ENCODE measurements at regions not wholly inside any gene's neighbourhood (a gene's known extent, or its start where the extent isn't known, plus 50 kb on each side); places are given as distances from the start of the nearest gene placed in this dataset.

DNA sequence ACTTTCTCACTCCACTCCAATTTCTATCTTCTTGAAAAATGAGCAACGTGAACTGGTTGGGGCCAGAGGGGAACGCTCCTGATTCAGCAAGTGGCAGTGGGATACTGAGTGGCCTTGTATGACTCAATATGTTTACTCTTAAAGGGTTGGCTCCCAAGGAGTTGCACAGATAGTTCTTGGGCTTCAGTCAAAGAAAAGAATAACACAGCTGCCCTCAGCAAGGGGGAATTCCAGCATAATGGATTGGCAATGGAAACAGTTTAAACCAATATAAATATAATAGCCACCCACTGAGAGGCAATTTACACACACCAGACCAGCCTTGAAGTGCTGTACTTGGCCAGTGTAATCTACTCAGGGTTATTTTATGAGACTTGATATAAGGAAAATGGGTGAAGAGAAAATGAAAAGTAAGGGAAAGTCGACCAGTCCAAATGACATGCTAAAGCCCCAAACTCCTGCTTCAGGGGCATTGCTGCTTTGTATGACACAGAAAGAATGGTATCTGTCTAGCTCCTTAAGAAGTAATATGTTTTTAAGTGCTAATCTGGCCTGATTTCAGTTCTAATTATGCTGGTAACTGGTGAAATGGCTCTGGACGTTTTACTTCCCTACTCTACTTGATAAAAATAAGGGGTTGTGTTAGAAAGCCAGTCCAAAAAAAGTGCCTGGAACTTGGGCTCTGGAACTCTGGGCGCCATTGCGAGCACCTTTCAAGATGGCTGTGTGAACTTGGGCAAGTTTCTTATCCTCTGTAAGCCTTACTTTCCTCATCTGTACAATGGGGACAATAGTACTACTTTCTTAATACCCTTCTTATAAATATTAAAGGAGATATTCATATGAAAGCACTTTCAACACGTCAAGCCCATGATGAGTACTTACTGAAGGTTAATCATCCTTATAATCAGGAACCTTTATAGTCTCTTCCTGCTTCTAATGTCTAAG is 712.9 kb upstream of the MAP3K7 start:
- DNase-seq (ENCODE audit: low read depth, low spot score) (no peak), ATAC-seq (no peak), FAIRE-seq (no peak)
- no peak overlapping the region for H3K27ac ChIP-seq (ENCODE audit: control insufficient read depth, insufficient read depth)
- H3K79me2 ChIP-seq (ENCODE audit: control insufficient read depth, insufficient read depth, low read length) = no peaks in the 10 kb centered on the region
- no TSS peak for BruUV-seq (replicated peaks)
- H4K20me1 ChIP-seq (ENCODE audit: control insufficient read depth, insufficient read depth) = no peaks in the 10 kb centered on the region
- no peaks in the 10 kb centered on the region for H3K4me1 ChIP-seq (ENCODE audit: control insufficient read depth, insufficient read depth, low read length)
- H3K27me3 ChIP-seq (replicated peaks in 1 of 2; ENCODE audit: control insufficient read depth in 2 of 2, insufficient read depth in 2 of 2, low read length in 1 of 2) = no peaks in the 10 kb centered on the region
- TF ChIP-seq, protein P1, sequence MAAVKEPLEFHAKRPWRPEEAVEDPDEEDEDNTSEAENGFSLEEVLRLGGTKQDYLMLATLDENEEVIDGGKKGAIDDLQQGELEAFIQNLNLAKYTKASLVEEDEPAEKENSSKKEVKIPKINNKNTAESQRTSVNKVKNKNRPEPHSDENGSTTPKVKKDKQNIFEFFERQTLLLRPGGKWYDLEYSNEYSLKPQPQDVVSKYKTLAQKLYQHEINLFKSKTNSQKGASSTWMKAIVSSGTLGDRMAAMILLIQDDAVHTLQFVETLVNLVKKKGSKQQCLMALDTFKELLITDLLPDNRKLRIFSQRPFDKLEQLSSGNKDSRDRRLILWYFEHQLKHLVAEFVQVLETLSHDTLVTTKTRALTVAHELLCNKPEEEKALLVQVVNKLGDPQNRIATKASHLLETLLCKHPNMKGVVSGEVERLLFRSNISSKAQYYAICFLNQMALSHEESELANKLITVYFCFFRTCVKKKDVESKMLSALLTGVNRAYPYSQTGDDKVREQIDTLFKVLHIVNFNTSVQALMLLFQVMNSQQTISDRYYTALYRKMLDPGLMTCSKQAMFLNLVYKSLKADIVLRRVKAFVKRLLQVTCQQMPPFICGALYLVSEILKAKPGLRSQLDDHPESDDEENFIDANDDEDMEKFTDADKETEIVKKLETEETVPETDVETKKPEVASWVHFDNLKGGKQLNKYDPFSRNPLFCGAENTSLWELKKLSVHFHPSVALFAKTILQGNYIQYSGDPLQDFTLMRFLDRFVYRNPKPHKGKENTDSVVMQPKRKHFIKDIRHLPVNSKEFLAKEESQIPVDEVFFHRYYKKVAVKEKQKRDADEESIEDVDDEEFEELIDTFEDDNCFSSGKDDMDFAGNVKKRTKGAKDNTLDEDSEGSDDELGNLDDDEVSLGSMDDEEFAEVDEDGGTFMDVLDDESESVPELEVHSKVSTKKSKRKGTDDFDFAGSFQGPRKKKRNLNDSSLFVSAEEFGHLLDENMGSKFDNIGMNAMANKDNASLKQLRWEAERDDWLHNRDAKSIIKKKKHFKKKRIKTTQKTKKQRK (IDR thresholded peaks at IDR 0.05; ENCODE audit: low read depth, low read length) = no peak
- no peak for TF ChIP-seq JUND (IDR thresholded peaks at IDR 0.05; ENCODE audit: low read depth, low read length)
- TF ChIP-seq, protein P2, sequence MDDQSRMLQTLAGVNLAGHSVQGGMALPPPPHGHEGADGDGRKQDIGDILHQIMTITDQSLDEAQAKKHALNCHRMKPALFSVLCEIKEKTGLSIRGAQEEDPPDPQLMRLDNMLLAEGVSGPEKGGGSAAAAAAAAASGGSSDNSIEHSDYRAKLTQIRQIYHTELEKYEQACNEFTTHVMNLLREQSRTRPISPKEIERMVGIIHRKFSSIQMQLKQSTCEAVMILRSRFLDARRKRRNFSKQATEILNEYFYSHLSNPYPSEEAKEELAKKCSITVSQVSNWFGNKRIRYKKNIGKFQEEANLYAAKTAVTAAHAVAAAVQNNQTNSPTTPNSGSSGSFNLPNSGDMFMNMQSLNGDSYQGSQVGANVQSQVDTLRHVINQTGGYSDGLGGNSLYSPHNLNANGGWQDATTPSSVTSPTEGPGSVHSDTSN (IDR thresholded peaks at IDR 0.05; ENCODE audit: insufficient replicate concordance, low read depth, low read length) = no peak
- no peak for TF ChIP-seq ATF7 (IDR thresholded peaks at IDR 0.05; ENCODE audit: low read depth)
- TF ChIP-seq ZBED1 (IDR thresholded peaks at IDR 0.05; ENCODE audit: borderline replicate concordance) = no peak
- TF ChIP-seq BHLHE40 (IDR thresholded peaks at IDR 0.05; ENCODE audit: borderline replicate concordance in 1 of 2, low read depth in 2 of 2, low read length in 1 of 2) = no peak
- no peak for TF ChIP-seq TBL1XR1 (IDR thresholded peaks at IDR 0.05; ENCODE audit: low read depth, low read length)
- no peak for TF ChIP-seq CHD2 (IDR thresholded peaks at IDR 0.05; ENCODE audit: borderline replicate concordance, low read depth, low read length)
- no peak for TF ChIP-seq ZZZ3 (IDR thresholded peaks at IDR 0.05; ENCODE audit: control insufficient read depth, insufficient read length, low read depth)
- no peak for TF ChIP-seq SREBF1 (IDR thresholded peaks at IDR 0.05; ENCODE audit: low read length)
- no peak for TF ChIP-seq BRCA1 (IDR thresholded peaks at IDR 0.05; ENCODE audit: low read depth, low read length)
- TF ChIP-seq, protein P3, sequence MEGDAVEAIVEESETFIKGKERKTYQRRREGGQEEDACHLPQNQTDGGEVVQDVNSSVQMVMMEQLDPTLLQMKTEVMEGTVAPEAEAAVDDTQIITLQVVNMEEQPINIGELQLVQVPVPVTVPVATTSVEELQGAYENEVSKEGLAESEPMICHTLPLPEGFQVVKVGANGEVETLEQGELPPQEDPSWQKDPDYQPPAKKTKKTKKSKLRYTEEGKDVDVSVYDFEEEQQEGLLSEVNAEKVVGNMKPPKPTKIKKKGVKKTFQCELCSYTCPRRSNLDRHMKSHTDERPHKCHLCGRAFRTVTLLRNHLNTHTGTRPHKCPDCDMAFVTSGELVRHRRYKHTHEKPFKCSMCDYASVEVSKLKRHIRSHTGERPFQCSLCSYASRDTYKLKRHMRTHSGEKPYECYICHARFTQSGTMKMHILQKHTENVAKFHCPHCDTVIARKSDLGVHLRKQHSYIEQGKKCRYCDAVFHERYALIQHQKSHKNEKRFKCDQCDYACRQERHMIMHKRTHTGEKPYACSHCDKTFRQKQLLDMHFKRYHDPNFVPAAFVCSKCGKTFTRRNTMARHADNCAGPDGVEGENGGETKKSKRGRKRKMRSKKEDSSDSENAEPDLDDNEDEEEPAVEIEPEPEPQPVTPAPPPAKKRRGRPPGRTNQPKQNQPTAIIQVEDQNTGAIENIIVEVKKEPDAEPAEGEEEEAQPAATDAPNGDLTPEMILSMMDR (IDR thresholded peaks at IDR 0.05 in 2 of 3, conservative IDR thresholded peaks at IDR 0.05 in 1 of 3; ENCODE audit: control insufficient read depth in 2 of 3, extremely low read depth in 1 of 3, insufficient read depth in 1 of 3, low read depth in 3 of 3, low read length in 3 of 3) = no peak
- intact Hi-C loops (cut with micrococcal nuclease; ENCODE audit: unreplicated experiment) = no loop called here
- H3K4me2 ChIP-seq (ENCODE audit: control insufficient read depth, insufficient read depth) = no peak overlapping the region
- no peak overlapping the region for H3K9ac ChIP-seq (ENCODE audit: control insufficient read depth, insufficient read depth, low read length)
- WGBS (ENCODE audit: insufficient coverage, insufficient replicate concordance, low lambda C conversion rate, missing lambda C conversion rate) = 10% methylated on average over 7 of the region's 7 CpGs
- POLR2A ChIA-PET = no interaction called here
- no peak overlapping the region for H2AFZ ChIP-seq (ENCODE audit: control insufficient read depth, low read depth, low read length)
- CTCF ChIA-PET = interaction anchor here (1.0 kb wide), 1 partner anchor 30 kb away, joined by 4 read pairs; no protein-coding TSS in a partner anchor
- no peaks in the 10 kb centered on the region for H3K9me3 ChIP-seq (replicated peaks; ENCODE audit: control insufficient read depth, insufficient read depth, low read length)
- SMC1A ChIA-PET (ENCODE audit: uncharacterized antibody, unreplicated experiment) = interaction anchor here (1.0 kb wide), 1 partner anchor 30 kb away, joined by 3 read pairs; no protein-coding TSS in a partner anchor
- H3K4me3 ChIP-seq = no peak overlapping the region
- RAD21 ChIA-PET (ENCODE audit: unreplicated experiment) = no interaction called here
- in situ Hi-C loops (cut with MboI) = no loop called here
- no peaks in the 10 kb centered on the region for H3K36me3 ChIP-seq (ENCODE audit: control insufficient read depth in 2 of 2, insufficient read depth in 2 of 2, low read length in 1 of 2)

Data from GM12878 (cell line).